ENCODE measurements at regions not wholly inside any gene's neighbourhood (a gene's known extent, or its start where the extent isn't known, plus 50 kb on each side); places are given as distances from the start of the nearest gene placed in this dataset.
"Not testable (repeated sequence)": the region's sequence is repeated elsewhere in the genome, so short reads cannot be mapped to it uniquely, and the experiment has no call there.

DNA sequence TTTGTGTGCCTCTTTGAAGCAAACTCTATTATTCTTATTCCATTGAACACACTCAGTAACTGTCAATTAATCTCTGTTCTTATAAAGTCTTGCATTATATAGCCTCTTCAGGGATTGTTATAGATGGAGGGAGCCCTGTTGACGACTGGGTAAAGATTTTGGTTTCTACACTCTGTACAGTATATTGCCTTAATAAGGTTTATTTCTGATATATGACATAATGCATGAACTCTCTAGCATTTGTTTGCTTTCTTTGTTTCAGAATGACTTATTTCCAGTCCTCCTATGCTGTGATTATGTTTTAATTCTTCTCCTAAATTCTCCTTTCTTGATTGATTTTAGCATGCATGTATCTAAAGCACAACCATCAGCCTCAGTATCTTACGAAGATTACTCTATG lies 494.9 kb downstream of the DIPK2A start:
- H3K27ac ChIP-seq: no peak overlapping the region
- no peak for TF ChIP-seq ZFX (IDR thresholded peaks at IDR 0.05; ENCODE audit: borderline replicate concordance)
- TF ChIP-seq, protein P1, sequence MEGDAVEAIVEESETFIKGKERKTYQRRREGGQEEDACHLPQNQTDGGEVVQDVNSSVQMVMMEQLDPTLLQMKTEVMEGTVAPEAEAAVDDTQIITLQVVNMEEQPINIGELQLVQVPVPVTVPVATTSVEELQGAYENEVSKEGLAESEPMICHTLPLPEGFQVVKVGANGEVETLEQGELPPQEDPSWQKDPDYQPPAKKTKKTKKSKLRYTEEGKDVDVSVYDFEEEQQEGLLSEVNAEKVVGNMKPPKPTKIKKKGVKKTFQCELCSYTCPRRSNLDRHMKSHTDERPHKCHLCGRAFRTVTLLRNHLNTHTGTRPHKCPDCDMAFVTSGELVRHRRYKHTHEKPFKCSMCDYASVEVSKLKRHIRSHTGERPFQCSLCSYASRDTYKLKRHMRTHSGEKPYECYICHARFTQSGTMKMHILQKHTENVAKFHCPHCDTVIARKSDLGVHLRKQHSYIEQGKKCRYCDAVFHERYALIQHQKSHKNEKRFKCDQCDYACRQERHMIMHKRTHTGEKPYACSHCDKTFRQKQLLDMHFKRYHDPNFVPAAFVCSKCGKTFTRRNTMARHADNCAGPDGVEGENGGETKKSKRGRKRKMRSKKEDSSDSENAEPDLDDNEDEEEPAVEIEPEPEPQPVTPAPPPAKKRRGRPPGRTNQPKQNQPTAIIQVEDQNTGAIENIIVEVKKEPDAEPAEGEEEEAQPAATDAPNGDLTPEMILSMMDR (IDR thresholded peaks at IDR 0.05): no peak

DNA sequence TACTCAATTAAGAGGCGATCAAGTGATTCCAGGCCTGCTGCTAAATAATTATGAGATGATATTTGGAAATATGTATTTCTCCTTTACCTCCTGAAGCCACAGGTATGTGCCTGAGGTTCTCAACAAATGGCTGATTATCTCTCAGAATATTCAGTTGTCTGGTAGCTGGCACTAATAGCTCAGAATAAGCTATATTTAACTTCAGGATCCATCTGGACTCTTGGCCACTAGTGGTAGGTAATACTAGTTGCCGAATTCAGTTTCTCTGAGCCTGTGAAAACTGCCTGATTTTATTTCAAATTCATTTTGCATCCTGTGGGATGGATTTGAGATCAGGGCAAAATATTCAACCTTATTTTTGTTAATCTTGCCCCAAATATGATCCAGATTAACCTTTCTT lies 499.0 kb downstream of the DIPK2A start:
- no peak overlapping the region for H3K27ac ChIP-seq
- TF ChIP-seq, protein P1 (IDR thresholded peaks at IDR 0.05): no peak
- TF ChIP-seq ZFX (IDR thresholded peaks at IDR 0.05; ENCODE audit: borderline replicate concordance): no peak

GRCh38 chr3:144477593-144477992 lies 506.0 kb downstream of the DIPK2A start:
- TF ChIP-seq ZFX (IDR thresholded peaks at IDR 0.05; ENCODE audit: borderline replicate concordance): no peak

DNA sequence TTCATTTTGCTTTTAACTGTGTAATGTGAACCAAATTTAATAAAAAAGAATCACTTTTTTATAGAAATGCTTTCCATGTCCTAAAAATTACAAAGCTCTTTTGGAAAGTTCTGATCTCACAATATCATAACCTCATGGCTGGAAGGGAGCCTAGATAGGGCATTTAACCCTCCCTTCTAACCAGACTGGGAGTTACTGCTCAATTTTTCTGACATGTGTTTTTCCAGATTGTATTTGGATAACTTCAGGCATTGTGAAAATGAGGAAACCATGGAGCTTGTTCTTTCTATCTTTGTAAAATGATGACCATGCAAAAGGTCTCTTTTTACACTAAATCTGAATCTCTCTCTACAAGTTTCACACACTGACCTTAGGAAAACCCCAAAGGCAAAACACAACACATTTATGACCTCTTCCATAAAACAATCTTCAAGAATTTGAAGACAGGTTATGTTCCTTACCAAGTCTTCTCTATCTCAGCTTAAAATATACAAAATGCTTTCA lies 508.8 kb downstream of the DIPK2A start:
- TF ChIP-seq, protein P1 (IDR thresholded peaks at IDR 0.05): no peak
- TF ChIP-seq ZFX (IDR thresholded peaks at IDR 0.05; ENCODE audit: borderline replicate concordance): no peak
- no peak overlapping the region for H3K27ac ChIP-seq

More at GRCh38 chr3:144477593-144477992, 506.0 kb downstream of the DIPK2A start:
- H3K27ac ChIP-seq: no peak overlapping the region

- H3K27ac ChIP-seq: no peak overlapping the region
- TF ChIP-seq, protein P1 (IDR thresholded peaks at IDR 0.05): no peak
- no peak for TF ChIP-seq ZFX (IDR thresholded peaks at IDR 0.05; ENCODE audit: borderline replicate concordance)
Measured at GRCh38 chr3:144482876-144483275, 511.3 kb downstream of the DIPK2A start.

DNA sequence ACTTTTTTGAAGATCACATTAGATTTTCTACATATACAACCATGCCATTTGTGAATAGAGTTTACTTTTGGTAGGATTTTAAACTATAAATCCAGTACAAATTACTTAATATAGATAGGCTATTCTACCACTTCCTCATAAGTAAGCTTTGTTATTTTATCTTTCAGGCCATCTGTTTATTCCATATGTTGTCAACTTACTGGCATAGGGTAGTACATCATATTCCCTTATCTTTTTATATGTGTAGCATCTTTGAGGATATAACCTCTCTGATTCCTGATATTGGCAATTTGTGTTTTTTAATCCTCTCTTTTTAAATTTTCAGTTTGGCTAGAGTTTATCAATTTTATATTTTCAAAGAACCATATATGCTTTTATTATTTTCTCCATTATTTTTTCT lies 515.4 kb downstream of the DIPK2A start:
- TF ChIP-seq, protein P1 (IDR thresholded peaks at IDR 0.05): no peak
- no peak for TF ChIP-seq ZFX (IDR thresholded peaks at IDR 0.05; ENCODE audit: borderline replicate concordance)
- H3K27ac ChIP-seq: no peak overlapping the region

- no peak for TF ChIP-seq ZFX (IDR thresholded peaks at IDR 0.05; ENCODE audit: borderline replicate concordance)
- TF ChIP-seq, protein P1 (IDR thresholded peaks at IDR 0.05): no peak
- H3K27ac ChIP-seq: no peak overlapping the region
Measured at GRCh38 chr3:144488927-144489326, 517.3 kb downstream of the DIPK2A start.

DNA sequence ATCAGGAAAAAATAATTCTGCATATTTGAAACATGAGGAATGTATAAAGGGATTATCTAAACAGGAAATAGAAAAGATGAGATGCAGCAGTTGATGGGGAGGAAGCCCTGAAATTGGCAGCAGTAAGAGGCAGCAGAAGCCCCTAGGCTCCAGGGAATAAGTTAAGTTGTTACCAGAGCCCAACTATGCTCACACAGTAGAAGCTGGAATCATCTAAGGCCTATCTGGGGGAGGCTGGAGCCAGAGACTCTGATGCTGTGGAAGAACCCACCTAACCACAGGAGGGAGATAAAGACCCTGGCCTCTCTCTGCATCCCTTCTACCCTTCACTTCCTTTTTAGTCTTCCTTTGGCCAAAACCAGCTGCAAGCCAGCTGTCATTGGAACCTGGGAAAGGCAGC lies 519.7 kb downstream of the DIPK2A start:
- no peak overlapping the region for H3K27ac ChIP-seq
- TF ChIP-seq ZFX (IDR thresholded peaks at IDR 0.05; ENCODE audit: borderline replicate concordance): no peak
- TF ChIP-seq, protein P1 (IDR thresholded peaks at IDR 0.05): no peak

DNA sequence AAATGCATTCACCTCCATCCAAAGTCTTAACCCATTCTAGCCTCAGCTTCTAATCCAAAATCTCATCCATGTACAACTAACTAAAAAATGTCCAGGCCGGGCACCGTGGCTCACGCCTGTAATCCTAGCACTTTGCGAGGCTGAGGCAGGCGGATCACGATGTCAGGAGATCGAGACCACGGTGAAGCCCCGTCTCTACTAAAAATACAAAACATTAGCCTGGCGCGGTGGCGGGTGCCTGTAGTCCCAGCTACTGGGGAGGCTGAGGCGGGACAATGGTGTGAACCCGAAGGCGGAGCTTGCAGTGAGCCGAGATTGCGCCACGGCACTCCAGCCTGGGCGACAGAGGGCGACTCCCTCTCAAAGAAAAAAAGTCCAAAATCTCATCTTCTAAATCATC lies 523.0 kb downstream of the DIPK2A start:
- H3K27ac ChIP-seq: not testable (repeated sequence)

Measured in 22Rv1 (cell line).